SK-N-MC (cell line): ENCODE measurements at regions not wholly inside any gene's neighbourhood (a gene's known extent, or its start where the extent isn't known, plus 50 kb on each side); places are given as distances from the start of the nearest gene placed in this dataset.

Experiments
- EZH2 ChIP-seq: fragments of 200-600 bp; sonication (generic); IDR thresholded peaks from one replicate; pipeline ENCODE4 v1.6.1; 2017; ENCODE audit warnings: antibody characterized with exemption
- FOXP2 ChIP-seq: optimal IDR thresholded peaks from 2 replicates; pipeline ENCODE3; 2011; ENCODE audit warnings: mild to moderate bottlenecking, moderate library complexity; ENCODE audit not compliant: insufficient read depth; ENCODE audit errors: extremely low read length, control extremely low read depth
- POLR2AphosphoS5 ChIP-seq: IDR thresholded peaks from 2 replicates; pipeline ENCODE4 v1.6.1; 2012; ENCODE audit warnings: mild to moderate bottlenecking, low read depth, low read length, borderline replicate concordance

DNA sequence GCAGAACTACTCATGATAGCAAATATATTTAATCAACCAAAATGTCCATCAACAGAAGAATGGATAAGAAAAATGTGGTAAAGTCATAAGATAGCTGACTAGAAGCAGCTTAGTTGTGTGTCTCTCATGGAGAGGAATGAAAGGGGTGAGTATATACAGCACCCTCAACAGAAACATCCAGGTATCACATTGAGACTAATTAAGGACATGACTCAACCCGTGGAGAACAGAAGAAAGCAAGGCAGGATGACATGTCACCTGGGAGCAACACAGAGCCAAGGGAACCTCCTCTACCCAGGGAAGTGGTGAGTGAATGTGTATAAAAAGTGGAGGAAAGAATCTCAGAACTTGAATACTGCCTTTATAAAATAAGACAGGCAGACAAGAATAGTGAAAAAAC lies 1695.0 kb upstream of the CELF4 start:
- TF ChIP-seq POLR2AphosphoS5 (no peak), EZH2 (no peak), FOXP2 (no peak)
